ENCODE measurements at regions not wholly inside any gene's neighbourhood (a gene's known extent, or its start where the extent isn't known, plus 50 kb on each side); places are given as distances from the start of the nearest gene placed in this dataset.
"Not testable (repeated sequence)": the region's sequence is repeated elsewhere in the genome, so short reads cannot be mapped to it uniquely, and the experiment has no call there.

GRCh38 chr16:52301026-52301425 lies 245.9 kb downstream of the TOX3 start:
- H3K27me3 ChIP-seq (ENCODE audit: control insufficient read depth, insufficient read depth, low read length), result no peaks in the 10 kb centered on the region
- no peak overlapping the region for H3K9ac ChIP-seq (ENCODE audit: low read length)
- H3K4me1 ChIP-seq (ENCODE audit: control insufficient read depth, insufficient read depth, low read length), result peaks cover 2% of the 10 kb centered on the region
- H3K36me3 ChIP-seq (ENCODE audit: control insufficient read depth, insufficient read depth, low read length), result no peaks in the 10 kb centered on the region
- no peak overlapping the region for H3K4me3 ChIP-seq (ENCODE audit: low read length)
- H3K9me3 ChIP-seq (ENCODE audit: control insufficient read depth, low read length), result no peaks in the 10 kb centered on the region

- Histone ChIP-seq H3K36me3 (ENCODE audit: control insufficient read depth, insufficient read depth, low read length) (no peaks in the 10 kb centered on the region), H3K4me3 (ENCODE audit: low read length) (no peak overlapping the region), H3K27me3 (ENCODE audit: control insufficient read depth, insufficient read depth, low read length) (no peaks in the 10 kb centered on the region), H3K9ac (ENCODE audit: low read length) (no peak overlapping the region), H3K9me3 (ENCODE audit: control insufficient read depth, low read length) (no peaks in the 10 kb centered on the region), H3K4me1 (ENCODE audit: control insufficient read depth, insufficient read depth, low read length) (peaks cover 7% of the 10 kb centered on the region)
These were observed 248.2 kb downstream of the TOX3 start for GRCh38 chr16:52298769-52299168.

GRCh38 chr16:52296706-52297315 lies 250.1 kb downstream of the TOX3 start:
- not testable (repeated sequence) for H3K9ac ChIP-seq (ENCODE audit: low read length); H3K9me3 ChIP-seq (ENCODE audit: control insufficient read depth, low read length); H3K4me1 ChIP-seq (ENCODE audit: control insufficient read depth, insufficient read depth, low read length); H3K36me3 ChIP-seq (ENCODE audit: control insufficient read depth, insufficient read depth, low read length); H3K27me3 ChIP-seq (ENCODE audit: control insufficient read depth, insufficient read depth, low read length); H3K4me3 ChIP-seq (ENCODE audit: low read length)

GRCh38 chr16:52296076-52296475 lies 250.9 kb downstream of the TOX3 start:
- Histone ChIP-seq H3K9ac (ENCODE audit: low read length) (no peak overlapping the region), H3K27me3 (ENCODE audit: control insufficient read depth, insufficient read depth, low read length) (no peaks in the 10 kb centered on the region), H3K36me3 (ENCODE audit: control insufficient read depth, insufficient read depth, low read length) (no peaks in the 10 kb centered on the region), H3K4me1 (ENCODE audit: control insufficient read depth, insufficient read depth, low read length) (peaks cover 7% of the 10 kb centered on the region), H3K4me3 (ENCODE audit: low read length) (no peak overlapping the region), H3K9me3 (ENCODE audit: control insufficient read depth, low read length) (no peaks in the 10 kb centered on the region)

GRCh38 chr16:52294660-52295059 lies 252.3 kb downstream of the TOX3 start:
- Histone ChIP-seq H3K9me3 (ENCODE audit: control insufficient read depth, low read length) (no peaks in the 10 kb centered on the region), H3K27me3 (ENCODE audit: control insufficient read depth, insufficient read depth, low read length) (no peaks in the 10 kb centered on the region), H3K36me3 (ENCODE audit: control insufficient read depth, insufficient read depth, low read length) (no peaks in the 10 kb centered on the region), H3K9ac (ENCODE audit: low read length) (no peak overlapping the region), H3K4me3 (ENCODE audit: low read length) (no peak overlapping the region), H3K4me1 (ENCODE audit: control insufficient read depth, insufficient read depth, low read length) (peaks cover 7% of the 10 kb centered on the region)

- Histone ChIP-seq H3K9me3 (ENCODE audit: control insufficient read depth, low read length) (no peaks in the 10 kb centered on the region), H3K27me3 (ENCODE audit: control insufficient read depth, insufficient read depth, low read length) (no peaks in the 10 kb centered on the region), H3K4me1 (ENCODE audit: control insufficient read depth, insufficient read depth, low read length) (peaks cover 7% of the 10 kb centered on the region), H3K36me3 (ENCODE audit: control insufficient read depth, insufficient read depth, low read length) (no peaks in the 10 kb centered on the region), H3K4me3 (ENCODE audit: low read length) (no peak overlapping the region), H3K9ac (ENCODE audit: low read length) (no peak overlapping the region)
These were observed 253.7 kb downstream of the TOX3 start for GRCh38 chr16:52293204-52293603.

- Histone ChIP-seq H3K4me3 (ENCODE audit: low read length) (no peak overlapping the region), H3K9ac (ENCODE audit: low read length) (no peak overlapping the region), H3K36me3 (ENCODE audit: control insufficient read depth, insufficient read depth, low read length) (no peaks in the 10 kb centered on the region), H3K27me3 (ENCODE audit: control insufficient read depth, insufficient read depth, low read length) (no peaks in the 10 kb centered on the region), H3K4me1 (ENCODE audit: control insufficient read depth, insufficient read depth, low read length) (no peaks in the 10 kb centered on the region), H3K9me3 (ENCODE audit: control insufficient read depth, low read length) (no peaks in the 10 kb centered on the region)
These were observed 263.2 kb downstream of the TOX3 start for GRCh38 chr16:52283584-52284375.

GRCh38 chr16:52283018-52283417 lies 263.9 kb downstream of the TOX3 start:
- no peaks in the 10 kb centered on the region for H3K9me3 ChIP-seq (ENCODE audit: control insufficient read depth, low read length)
- H3K9ac ChIP-seq (ENCODE audit: low read length), result no peak overlapping the region
- H3K36me3 ChIP-seq (ENCODE audit: control insufficient read depth, insufficient read depth, low read length), result no peaks in the 10 kb centered on the region
- no peak overlapping the region for H3K4me3 ChIP-seq (ENCODE audit: low read length)
- H3K27me3 ChIP-seq (ENCODE audit: control insufficient read depth, insufficient read depth, low read length), result no peaks in the 10 kb centered on the region
- H3K4me1 ChIP-seq (ENCODE audit: control insufficient read depth, insufficient read depth, low read length), result no peaks in the 10 kb centered on the region

GRCh38 chr16:52280086-52280485 lies 266.9 kb downstream of the TOX3 start:
- Histone ChIP-seq H3K27me3 (ENCODE audit: control insufficient read depth, insufficient read depth, low read length) (no peaks in the 10 kb centered on the region), H3K36me3 (ENCODE audit: control insufficient read depth, insufficient read depth, low read length) (no peaks in the 10 kb centered on the region), H3K4me3 (ENCODE audit: low read length) (no peak overlapping the region), H3K9me3 (ENCODE audit: control insufficient read depth, low read length) (no peaks in the 10 kb centered on the region), H3K4me1 (ENCODE audit: control insufficient read depth, insufficient read depth, low read length) (no peaks in the 10 kb centered on the region), H3K9ac (ENCODE audit: low read length) (no peak overlapping the region)

GRCh38 chr16:52271088-52271750 lies 275.7 kb downstream of the TOX3 start:
- no peaks in the 10 kb centered on the region for H3K4me1 ChIP-seq (ENCODE audit: control insufficient read depth, insufficient read depth, low read length)
- no peak overlapping the region for H3K9ac ChIP-seq (ENCODE audit: low read length)
- H3K27me3 ChIP-seq (ENCODE audit: control insufficient read depth, insufficient read depth, low read length), result no peaks in the 10 kb centered on the region
- H3K9me3 ChIP-seq (ENCODE audit: control insufficient read depth, low read length), result no peaks in the 10 kb centered on the region
- no peaks in the 10 kb centered on the region for H3K36me3 ChIP-seq (ENCODE audit: control insufficient read depth, insufficient read depth, low read length)
- no peak overlapping the region for H3K4me3 ChIP-seq (ENCODE audit: low read length)

GRCh38 chr16:52265446-52265861 lies 281.5 kb downstream of the TOX3 start:
- H3K9me3 ChIP-seq (ENCODE audit: control insufficient read depth, low read length), result no peaks in the 10 kb centered on the region
- H3K4me3 ChIP-seq (ENCODE audit: low read length), result no peak overlapping the region
- H3K9ac ChIP-seq (ENCODE audit: low read length), result no peak overlapping the region
- H3K36me3 ChIP-seq (ENCODE audit: control insufficient read depth, insufficient read depth, low read length), result no peaks in the 10 kb centered on the region
- H3K4me1 ChIP-seq (ENCODE audit: control insufficient read depth, insufficient read depth, low read length), result no peaks in the 10 kb centered on the region
- no peaks in the 10 kb centered on the region for H3K27me3 ChIP-seq (ENCODE audit: control insufficient read depth, insufficient read depth, low read length)

- no peak overlapping the region for H3K4me3 ChIP-seq (ENCODE audit: low read length)
- H3K36me3 ChIP-seq (ENCODE audit: control insufficient read depth, insufficient read depth, low read length), result no peaks in the 10 kb centered on the region
- H3K9me3 ChIP-seq (ENCODE audit: control insufficient read depth, low read length), result no peaks in the 10 kb centered on the region
- H3K9ac ChIP-seq (ENCODE audit: low read length), result no peak overlapping the region
- no peaks in the 10 kb centered on the region for H3K27me3 ChIP-seq (ENCODE audit: control insufficient read depth, insufficient read depth, low read length)
- H3K4me1 ChIP-seq (ENCODE audit: control insufficient read depth, insufficient read depth, low read length), result peaks cover 18% of the 10 kb centered on the region
These were observed 289.4 kb downstream of the TOX3 start for GRCh38 chr16:52257534-52257933.

All from mucosa of stomach (tissue), 1 donor.